ENCODE measurements at regions not wholly inside any gene's neighbourhood (a gene's known extent, or its start where the extent isn't known, plus 50 kb on each side); places are given as distances from the start of the nearest gene placed in this dataset.

- TF ChIP-seq POLR2A (IDR thresholded peaks at IDR 0.05) (no peak), CTCF (IDR thresholded peaks at IDR 0.05) (no peak)
Observed at GRCh38 chr15:35907511-35907910, 361.5 kb upstream of the DPH6 start.

Data from gastroesophageal sphincter (tissue), 3 donors.